ENCODE measurements at regions not wholly inside any gene's neighbourhood (a gene's known extent, or its start where the extent isn't known, plus 50 kb on each side); places are given as distances from the start of the nearest gene placed in this dataset.

GRCh38 chr10:53697038-53697437, 924.5 kb upstream of the MBL2 start:
- intact Hi-C loops (cut with micrococcal nuclease; ENCODE audit: unreplicated experiment) = no loop called here
- CTCF ChIA-PET = no interaction called here
- Mint-ChIP-seq H3K27me3 (ENCODE audit: unreplicated experiment) (no peaks in the 10 kb centered on the region), H3K4me1 (ENCODE audit: low read depth, unreplicated experiment) (no peaks in the 10 kb centered on the region), H3K27ac (ENCODE audit: unreplicated experiment) (no peak overlapping the region), H3K4me3 (ENCODE audit: low read depth, unreplicated experiment) (no peak overlapping the region), H3K9me3 (ENCODE audit: low read depth, unreplicated experiment) (no peaks in the 10 kb centered on the region), H3K36me3 (ENCODE audit: insufficient read depth, unreplicated experiment) (no peaks in the 10 kb centered on the region)
- BruUV-seq (replicated peaks) = no TSS peak
- no peak for DNase-seq
- TF ChIP-seq CTCF (IDR thresholded peaks at IDR 0.05; ENCODE audit: unreplicated experiment) = no peak

- Mint-ChIP-seq H3K27ac (ENCODE audit: unreplicated experiment) (no peak overlapping the region), H3K27me3 (ENCODE audit: unreplicated experiment) (no peaks in the 10 kb centered on the region), H3K36me3 (ENCODE audit: insufficient read depth, unreplicated experiment) (no peaks in the 10 kb centered on the region), H3K4me3 (ENCODE audit: low read depth, unreplicated experiment) (no peak overlapping the region), H3K9me3 (ENCODE audit: low read depth, unreplicated experiment) (no peaks in the 10 kb centered on the region), H3K4me1 (ENCODE audit: low read depth, unreplicated experiment) (no peaks in the 10 kb centered on the region)
- BruUV-seq (replicated peaks) = no TSS peak
- intact Hi-C loops (cut with micrococcal nuclease; ENCODE audit: unreplicated experiment) = no loop called here
- TF ChIP-seq CTCF (IDR thresholded peaks at IDR 0.05; ENCODE audit: unreplicated experiment) = no peak
- CTCF ChIA-PET = no interaction called here
- no peak for DNase-seq
Measured at GRCh38 chr10:53690524-53691240, 918.1 kb upstream of the MBL2 start.

GRCh38 chr10:53687800-53688199, 915.2 kb upstream of the MBL2 start:
- no peak for DNase-seq
- Mint-ChIP-seq H3K27me3 (ENCODE audit: unreplicated experiment) (no peaks in the 10 kb centered on the region), H3K4me3 (ENCODE audit: low read depth, unreplicated experiment) (no peak overlapping the region), H3K27ac (ENCODE audit: unreplicated experiment) (no peak overlapping the region), H3K4me1 (ENCODE audit: low read depth, unreplicated experiment) (no peaks in the 10 kb centered on the region), H3K36me3 (ENCODE audit: insufficient read depth, unreplicated experiment) (no peaks in the 10 kb centered on the region), H3K9me3 (ENCODE audit: low read depth, unreplicated experiment) (no peaks in the 10 kb centered on the region)
- intact Hi-C loops (cut with micrococcal nuclease; ENCODE audit: unreplicated experiment) = no loop called here
- BruUV-seq (replicated peaks) = no TSS peak
- TF ChIP-seq CTCF (IDR thresholded peaks at IDR 0.05; ENCODE audit: unreplicated experiment) = no peak
- CTCF ChIA-PET = no interaction called here

GRCh38 chr10:53682885-53683284, 910.3 kb upstream of the MBL2 start:
- no peak for TF ChIP-seq CTCF (IDR thresholded peaks at IDR 0.05; ENCODE audit: unreplicated experiment)
- Mint-ChIP-seq H3K4me1 (ENCODE audit: low read depth, unreplicated experiment) (no peaks in the 10 kb centered on the region), H3K4me3 (ENCODE audit: low read depth, unreplicated experiment) (no peak overlapping the region), H3K27ac (ENCODE audit: unreplicated experiment) (no peak overlapping the region), H3K9me3 (ENCODE audit: low read depth, unreplicated experiment) (no peaks in the 10 kb centered on the region), H3K36me3 (ENCODE audit: insufficient read depth, unreplicated experiment) (no peaks in the 10 kb centered on the region), H3K27me3 (ENCODE audit: unreplicated experiment) (no peaks in the 10 kb centered on the region)
- intact Hi-C loops (cut with micrococcal nuclease; ENCODE audit: unreplicated experiment) = no loop called here
- DNase-seq = no peak
- BruUV-seq (replicated peaks) = no TSS peak
- CTCF ChIA-PET = no interaction called here

Data from Calu3 (cell line).